ENCODE measurements at regions not wholly inside any gene's neighbourhood (a gene's known extent, or its start where the extent isn't known, plus 50 kb on each side); places are given as distances from the start of the nearest gene placed in this dataset.
A peak's percentile ranks its signal among the peaks of the same experiment; 100 is the strongest.

GRCh38 chr5:92371171-92371888 lies 988.2 kb upstream of the ARRDC3 start:
- no peak for TF ChIP-seq CTCF (IDR thresholded peaks at IDR 0.05; ENCODE audit: low read depth, low read length)
- no peak for DNase-seq (ENCODE audit: extremely low read depth, low read depth)

GRCh38 chr5:92370032-92370431 lies 986.9 kb upstream of the ARRDC3 start:
- DNase-seq (ENCODE audit: extremely low read depth, low read depth), result no peak
- TF ChIP-seq CTCF (IDR thresholded peaks at IDR 0.05; ENCODE audit: low read depth, low read length), result no peak

- TF ChIP-seq CTCF (IDR thresholded peaks at IDR 0.05; ENCODE audit: low read depth, low read length), result no peak
Measured at GRCh38 chr5:92369587-92369986, 986.5 kb upstream of the ARRDC3 start.

GRCh38 chr5:92364986-92365550 lies 982.0 kb upstream of the ARRDC3 start:
- peak; percentile 69 for DNase-seq (ENCODE audit: extremely low read depth, low read depth)
- no peak for TF ChIP-seq CTCF (IDR thresholded peaks at IDR 0.05; ENCODE audit: low read depth, low read length)

More at GRCh38 chr5:92369587-92369986, 986.5 kb upstream of the ARRDC3 start:
- no peak for DNase-seq (ENCODE audit: extremely low read depth, low read depth)

GRCh38 chr5:92353107-92354030 lies 970.3 kb upstream of the ARRDC3 start:
- TF ChIP-seq CTCF (IDR thresholded peaks at IDR 0.05; ENCODE audit: low read depth, low read length), result no peak
- DNase-seq (ENCODE audit: extremely low read depth, low read depth), result no peak

GRCh38 chr5:92337772-92338234 lies 954.7 kb upstream of the ARRDC3 start:
- no peak for TF ChIP-seq CTCF (IDR thresholded peaks at IDR 0.05; ENCODE audit: low read depth, low read length)

More at GRCh38 chr5:92337772-92338234, 954.7 kb upstream of the ARRDC3 start:
- peak; percentile 0 for DNase-seq (ENCODE audit: extremely low read depth, low read depth)
